Stimulated activated naive CD4-positive, alpha-beta T cell (primary cell): ENCODE measurements at regions not wholly inside any gene's neighbourhood (a gene's known extent, or its start where the extent isn't known, plus 50 kb on each side); places are given as distances from the start of the nearest gene placed in this dataset.
"Not testable (repeated sequence)": the region's sequence is repeated elsewhere in the genome, so short reads cannot be mapped to it uniquely, and the experiment has no call there.

Experiments
- DNase-seq, 6 experiments: peaks; one replicate each; lab custom pipeline; 2025; lab: John Stamatoyannopoulos, UW

GRCh38 chr14:44873536-44873935, 88.2 kb downstream of the KLHL28 start:
- DNase-seq: no peak

GRCh38 chr14:44866770-44867169, 95.0 kb downstream of the KLHL28 start:
- no peak for DNase-seq

GRCh38 chr14:44866322-44866721, 95.4 kb downstream of the KLHL28 start:
- no peak for DNase-seq

GRCh38 chr14:44863271-44863670, 98.5 kb downstream of the KLHL28 start:
- no peak for DNase-seq

GRCh38 chr14:44854114-44854513, 107.6 kb downstream of the KLHL28 start:
- DNase-seq: no peak

- no peak for DNase-seq
These were observed 114.0 kb downstream of the KLHL28 start for GRCh38 chr14:44847526-44848309.

- peak in 3 of 6 experiments; percentile 3 to 43 (median 36) for DNase-seq
These were observed 115.4 kb downstream of the KLHL28 start for GRCh38 chr14:44846232-44846824.

- not testable (repeated sequence) for DNase-seq
These were observed 125.8 kb downstream of the KLHL28 start for GRCh38 chr14:44835928-44836327.

- no peak for DNase-seq
These were observed 128.2 kb downstream of the KLHL28 start for GRCh38 chr14:44833376-44834060.

- no peak for DNase-seq
These were observed 131.4 kb downstream of the KLHL28 start for GRCh38 chr14:44830371-44830770.

GRCh38 chr14:44829021-44829420, 132.7 kb downstream of the KLHL28 start:
- DNase-seq: no peak

GRCh38 chr14:44828023-44828422, 133.7 kb downstream of the KLHL28 start:
- no peak for DNase-seq

GRCh38 chr14:44820230-44820964, 141.3 kb downstream of the KLHL28 start:
- DNase-seq: no peak

- DNase-seq: no peak
These were observed 147.6 kb downstream of the KLHL28 start for GRCh38 chr14:44814196-44814595.

- DNase-seq: no peak
These were observed 149.1 kb downstream of the KLHL28 start for GRCh38 chr14:44812672-44813071.

- no peak for DNase-seq
These were observed 157.4 kb downstream of the KLHL28 start for GRCh38 chr14:44804391-44804790.

GRCh38 chr14:44803239-44803905, 158.4 kb downstream of the KLHL28 start:
- DNase-seq: peak in 2 of 6 experiments; percentile 2 to 8

- DNase-seq: no peak
These were observed 163.1 kb downstream of the KLHL28 start for GRCh38 chr14:44798386-44799242.

GRCh38 chr14:44795725-44796124, 166.0 kb downstream of the KLHL28 start:
- no peak for DNase-seq

GRCh38 chr14:44791730-44792129, 170.0 kb downstream of the KLHL28 start:
- DNase-seq: no peak

GRCh38 chr14:44788612-44789011, 173.1 kb downstream of the KLHL28 start:
- DNase-seq: no peak
